Activated T-helper 1 cell treated with anti-CD3 and anti-CD28 coated beads, Interleukin-12 subunit alpha, Interleukin-12 subunit beta, Interleukin-2, Interleukin-4 antibody, amounts not matched to agents 30 ng/mL and 10 ng/mL and 1 ng/mL, durations not matched to agents 14 hours and 24 hours and 36 hours (primary cell): ENCODE measurements at regions not wholly inside any gene's neighbourhood (a gene's known extent, or its start where the extent isn't known, plus 50 kb on each side); places are given as distances from the start of the nearest gene placed in this dataset.

Experiments
- DNase-seq: peaks from one replicate; pipeline ENCODE4 v3.0.0; 2021; ENCODE audit warnings: low spot score
- H3K27ac Mint-ChIP-seq: one replicate; pipeline ENCODE4 v1.8.0; 2021; ENCODE audit warnings: mild to moderate bottlenecking, mixed read lengths
- H3K27me3 Mint-ChIP-seq: one replicate; pipeline ENCODE4 v1.8.0; 2022; ENCODE audit warnings: mild to moderate bottlenecking, moderate library complexity, mixed read lengths; ENCODE audit not compliant: insufficient read depth
- H3K36me3 Mint-ChIP-seq: one replicate; pipeline ENCODE4 v1.8.0; 2021; ENCODE audit warnings: low read depth, mixed read lengths
- H3K4me1 Mint-ChIP-seq: one replicate; pipeline ENCODE4 v1.8.0; 2021; ENCODE audit warnings: low read depth, mixed read lengths
- H3K4me3 Mint-ChIP-seq: one replicate; pipeline ENCODE4 v1.8.0; 2021; ENCODE audit warnings: mild to moderate bottlenecking, moderate library complexity, mixed read lengths
- H3K9me3 Mint-ChIP-seq: one replicate; pipeline ENCODE4 v1.8.0; 2021; ENCODE audit warnings: mixed read lengths
- intact Hi-C: fragments of 100-400 bp; cut with micrococcal nuclease; formaldehyde crosslinking; loops from one replicate; pipeline ENCODE4 v1.15.1; 2024

GRCh38 chr4:35423104-35423503 is 821.2 kb downstream of the ARAP2 start:
- Mint-ChIP-seq H3K4me3 (no peak overlapping the region), H3K36me3 (no peaks in the 10 kb centered on the region), H3K27me3 (no peaks in the 10 kb centered on the region), H3K27ac (no peak overlapping the region), H3K9me3 (no peaks in the 10 kb centered on the region), H3K4me1 (no peaks in the 10 kb centered on the region)
- DNase-seq, result no peak
- intact Hi-C loops, result no loop called here

GRCh38 chr4:35447474-35447873 is 796.8 kb downstream of the ARAP2 start:
- H3K27me3 Mint-ChIP-seq, result no peaks in the 10 kb centered on the region
- H3K36me3 Mint-ChIP-seq, result no peaks in the 10 kb centered on the region
- H3K4me1 Mint-ChIP-seq, result no peaks in the 10 kb centered on the region
- DNase-seq, result no peak
- H3K9me3 Mint-ChIP-seq, result peaks cover 16% of the 10 kb centered on the region
- intact Hi-C loops, result no loop called here
- H3K4me3 Mint-ChIP-seq, result no peak overlapping the region
- no peak overlapping the region for H3K27ac Mint-ChIP-seq

GRCh38 chr4:35459045-35459444 is 785.3 kb downstream of the ARAP2 start:
- Mint-ChIP-seq H3K27ac (no peak overlapping the region), H3K27me3 (no peaks in the 10 kb centered on the region), H3K4me1 (no peaks in the 10 kb centered on the region), H3K4me3 (no peak overlapping the region), H3K36me3 (no peaks in the 10 kb centered on the region), H3K9me3 (peaks cover 18% of the 10 kb centered on the region)
- DNase-seq, result no peak
- intact Hi-C loops, result no loop called here

DNA sequence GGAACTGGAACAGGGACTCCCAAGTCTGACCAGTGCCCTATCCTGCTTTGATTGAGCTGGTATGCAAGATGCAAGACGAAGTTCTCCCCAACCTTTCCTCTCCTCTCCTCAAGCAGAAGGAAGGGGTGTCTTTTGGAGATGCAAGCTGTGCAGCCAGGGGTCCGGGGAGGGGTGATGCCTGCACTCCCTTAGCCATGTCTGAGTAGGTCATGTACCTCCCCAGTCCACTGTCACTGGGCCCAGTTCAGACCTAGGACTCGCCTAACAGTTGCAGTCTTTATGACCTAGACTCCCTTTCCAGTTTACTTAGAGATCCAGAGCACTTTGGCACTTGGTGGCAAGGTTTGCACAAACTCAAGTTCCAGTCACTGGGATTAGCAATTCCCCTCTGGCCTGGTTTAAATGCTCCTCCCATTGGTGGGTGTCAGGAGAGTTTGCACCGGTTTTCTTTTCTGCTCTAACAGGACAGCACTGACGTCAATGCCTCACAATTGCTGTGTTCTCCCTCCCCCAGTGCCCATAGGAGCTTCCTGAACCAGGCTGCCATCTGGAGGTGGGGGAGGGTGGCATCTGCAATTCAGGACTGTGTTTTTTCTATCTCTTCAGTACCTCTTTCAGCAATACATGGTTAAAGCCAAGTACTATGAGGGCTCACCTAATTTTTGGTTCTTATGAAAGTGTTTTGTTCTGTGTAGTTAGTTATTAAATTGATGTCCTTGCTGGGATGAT is 782.2 kb downstream of the ARAP2 start:
- no peaks in the 10 kb centered on the region for H3K27me3 Mint-ChIP-seq
- intact Hi-C loops, result no loop called here
- H3K4me3 Mint-ChIP-seq, result no peak overlapping the region
- H3K27ac Mint-ChIP-seq, result no peak overlapping the region
- H3K9me3 Mint-ChIP-seq, result peaks cover 17% of the 10 kb centered on the region
- no peak for DNase-seq
- H3K4me1 Mint-ChIP-seq, result no peaks in the 10 kb centered on the region
- H3K36me3 Mint-ChIP-seq, result no peaks in the 10 kb centered on the region

GRCh38 chr4:35463251-35463952 is 780.9 kb downstream of the ARAP2 start:
- intact Hi-C loops, result no loop called here
- DNase-seq, result no peak
- H3K4me1 Mint-ChIP-seq, result no peaks in the 10 kb centered on the region
- no peak overlapping the region for H3K4me3 Mint-ChIP-seq
- no peaks in the 10 kb centered on the region for H3K27me3 Mint-ChIP-seq
- no peaks in the 10 kb centered on the region for H3K36me3 Mint-ChIP-seq
- H3K27ac Mint-ChIP-seq, result no peak overlapping the region
- H3K9me3 Mint-ChIP-seq, result peaks cover 13% of the 10 kb centered on the region

- intact Hi-C loops, result no loop called here
- no peak overlapping the region for H3K27ac Mint-ChIP-seq
- DNase-seq, result no peak
- no peaks in the 10 kb centered on the region for H3K27me3 Mint-ChIP-seq
- H3K36me3 Mint-ChIP-seq, result no peaks in the 10 kb centered on the region
- H3K4me1 Mint-ChIP-seq, result no peaks in the 10 kb centered on the region
- H3K4me3 Mint-ChIP-seq, result no peak overlapping the region
- H3K9me3 Mint-ChIP-seq, result peaks cover 4% of the 10 kb centered on the region
Measured at GRCh38 chr4:35464964-35465528, 779.3 kb downstream of the ARAP2 start.

DNA sequence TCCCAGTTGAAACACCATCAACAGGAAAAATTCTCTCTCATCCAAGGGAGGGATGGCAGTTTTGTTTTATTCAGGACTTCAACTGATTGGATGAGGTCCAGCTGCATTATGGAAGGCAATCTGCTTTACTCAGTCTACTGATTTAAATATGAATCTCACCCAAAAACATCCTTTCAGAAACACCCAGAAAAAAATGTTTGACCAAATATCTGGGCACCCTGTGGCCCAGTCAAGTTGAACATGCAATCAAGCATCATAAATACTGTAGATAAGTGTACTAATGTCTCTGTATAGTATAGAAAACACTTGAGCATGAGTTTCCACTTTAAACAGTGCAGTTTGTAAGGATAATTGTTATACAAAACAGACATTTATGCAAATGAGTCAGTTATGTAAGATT is 753.2 kb downstream of the ARAP2 start:
- no peaks in the 10 kb centered on the region for H3K4me1 Mint-ChIP-seq
- no peaks in the 10 kb centered on the region for H3K9me3 Mint-ChIP-seq
- H3K27ac Mint-ChIP-seq, result no peak overlapping the region
- intact Hi-C loops, result no loop called here
- no peaks in the 10 kb centered on the region for H3K27me3 Mint-ChIP-seq
- no peaks in the 10 kb centered on the region for H3K36me3 Mint-ChIP-seq
- no peak overlapping the region for H3K4me3 Mint-ChIP-seq
- DNase-seq, result no peak

- no peak for DNase-seq
- Mint-ChIP-seq H3K36me3 (no peaks in the 10 kb centered on the region), H3K9me3 (no peaks in the 10 kb centered on the region), H3K27me3 (no peaks in the 10 kb centered on the region), H3K4me1 (no peaks in the 10 kb centered on the region), H3K27ac (no peak overlapping the region), H3K4me3 (no peak overlapping the region)
- intact Hi-C loops, result no loop called here
Measured at GRCh38 chr4:35493977-35494376, 750.3 kb downstream of the ARAP2 start.

- no peaks in the 10 kb centered on the region for H3K36me3 Mint-ChIP-seq
- intact Hi-C loops, result no loop called here
- H3K9me3 Mint-ChIP-seq, result no peaks in the 10 kb centered on the region
- H3K4me3 Mint-ChIP-seq, result no peak overlapping the region
- no peaks in the 10 kb centered on the region for H3K27me3 Mint-ChIP-seq
- DNase-seq, result no peak
- no peaks in the 10 kb centered on the region for H3K4me1 Mint-ChIP-seq
- no peak overlapping the region for H3K27ac Mint-ChIP-seq
Measured at GRCh38 chr4:35494955-35495354, 749.4 kb downstream of the ARAP2 start.

DNA sequence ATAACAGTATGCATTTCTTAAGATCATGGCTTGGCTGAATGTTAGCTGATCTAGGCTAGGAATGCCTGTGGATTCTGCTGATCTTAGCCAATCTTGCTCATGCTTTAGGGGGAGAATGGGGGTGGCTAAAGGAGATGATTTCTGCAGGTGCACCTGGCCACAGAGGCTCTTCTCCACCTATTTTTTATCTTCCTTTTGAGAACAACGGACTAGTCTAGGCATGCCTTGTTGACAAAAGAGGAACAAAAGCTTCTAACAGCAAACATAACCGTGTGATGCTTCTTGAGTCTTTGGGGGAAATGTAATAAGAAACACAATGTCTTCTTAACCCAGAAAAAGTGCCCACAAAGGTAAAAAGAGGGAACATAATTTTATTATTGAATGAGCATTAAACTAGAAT is 743.5 kb downstream of the ARAP2 start:
- intact Hi-C loops, result no loop called here
- no peak overlapping the region for H3K4me3 Mint-ChIP-seq
- no peaks in the 10 kb centered on the region for H3K27me3 Mint-ChIP-seq
- H3K36me3 Mint-ChIP-seq, result no peaks in the 10 kb centered on the region
- DNase-seq, result no peak
- H3K27ac Mint-ChIP-seq, result no peak overlapping the region
- H3K4me1 Mint-ChIP-seq, result no peaks in the 10 kb centered on the region
- H3K9me3 Mint-ChIP-seq, result no peaks in the 10 kb centered on the region

DNA sequence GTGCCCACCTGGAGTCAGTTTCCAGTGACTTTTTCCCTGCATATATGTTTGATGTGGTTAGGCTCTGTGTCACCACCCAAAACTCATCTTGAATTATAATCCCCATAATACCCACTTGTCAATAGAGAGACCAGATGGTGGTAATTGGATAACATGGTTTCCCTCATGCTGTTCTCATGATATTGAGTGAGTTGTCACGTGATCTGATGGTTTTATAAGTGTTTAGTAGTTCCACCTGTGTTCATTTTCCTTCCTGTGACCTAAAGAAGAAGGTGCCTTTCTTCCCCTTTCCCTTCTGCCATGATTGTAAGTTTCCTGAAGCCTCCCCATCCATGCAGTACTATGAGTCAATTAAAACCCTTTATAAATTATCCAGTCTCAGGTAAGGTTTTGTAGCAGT is 740.9 kb downstream of the ARAP2 start:
- no peaks in the 10 kb centered on the region for H3K27me3 Mint-ChIP-seq
- DNase-seq, result no peak
- H3K27ac Mint-ChIP-seq, result no peak overlapping the region
- no peak overlapping the region for H3K4me3 Mint-ChIP-seq
- no peaks in the 10 kb centered on the region for H3K4me1 Mint-ChIP-seq
- intact Hi-C loops, result no loop called here
- no peaks in the 10 kb centered on the region for H3K36me3 Mint-ChIP-seq
- no peaks in the 10 kb centered on the region for H3K9me3 Mint-ChIP-seq

DNA sequence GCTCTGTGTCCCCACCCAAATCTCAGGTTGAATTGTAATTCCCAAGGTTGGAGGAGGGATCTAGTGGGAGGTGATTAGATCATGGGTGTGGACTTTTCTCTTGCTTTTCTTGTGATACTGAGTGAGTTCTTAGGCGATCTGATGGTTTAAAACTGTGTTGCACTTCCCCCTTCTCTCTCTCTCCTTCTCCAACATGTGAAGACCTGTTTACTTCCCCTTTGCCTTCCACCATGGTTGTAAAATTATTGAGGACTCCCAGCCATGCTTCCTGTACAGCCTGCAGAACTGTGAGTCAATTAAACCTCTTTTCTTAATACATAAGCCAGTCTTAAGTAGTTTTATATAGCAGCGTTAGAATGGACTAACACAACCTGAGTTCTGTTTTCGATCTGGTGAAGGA is 738.2 kb downstream of the ARAP2 start:
- Mint-ChIP-seq H3K4me1 (no peaks in the 10 kb centered on the region), H3K9me3 (no peaks in the 10 kb centered on the region), H3K36me3 (no peaks in the 10 kb centered on the region), H3K4me3 (no peak overlapping the region), H3K27me3 (no peaks in the 10 kb centered on the region), H3K27ac (no peak overlapping the region)
- no peak for DNase-seq
- intact Hi-C loops, result no loop called here

DNA sequence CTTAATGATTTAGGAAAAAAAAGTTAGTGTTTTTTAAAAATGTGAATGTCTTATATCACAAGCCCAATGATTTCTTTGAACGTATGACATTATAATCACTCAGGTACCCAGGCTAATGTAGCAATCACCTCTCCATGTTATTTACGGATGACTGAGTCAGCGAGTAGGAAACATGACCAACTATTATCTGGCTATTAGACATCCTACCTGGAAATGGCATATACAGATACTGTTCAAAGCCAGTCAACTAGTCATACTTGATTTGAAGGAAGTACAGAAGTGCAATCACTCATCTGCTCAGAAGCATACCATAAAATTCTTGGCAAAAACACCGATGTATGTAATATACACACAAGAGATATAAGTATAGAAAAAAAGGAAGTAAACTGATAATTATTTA is 732.5 kb downstream of the ARAP2 start:
- Mint-ChIP-seq H3K4me1 (no peaks in the 10 kb centered on the region), H3K9me3 (no peaks in the 10 kb centered on the region), H3K36me3 (no peaks in the 10 kb centered on the region), H3K4me3 (no peak overlapping the region), H3K27ac (no peak overlapping the region), H3K27me3 (no peaks in the 10 kb centered on the region)
- intact Hi-C loops, result no loop called here
- DNase-seq, result no peak
